GM12878 (cell line): ENCODE measurements at regions not wholly inside any gene's neighbourhood (a gene's known extent, or its start where the extent isn't known, plus 50 kb on each side); places are given as distances from the start of the nearest gene placed in this dataset.

Source experiments
- BRCA1 ChIP-seq: IDR thresholded peaks from 2 replicates; pipeline ENCODE4 v1.6.1; 2011; ENCODE audit warnings: low read depth, low read length, improper control_type of control experiment
- CBFB ChIP-seq: IDR thresholded peaks from 2 replicates; pipeline ENCODE4 v1.6.1; 2016; ENCODE audit warnings: antibody characterized with exemption, low read depth
- CHD1 ChIP-seq: IDR thresholded peaks from 2 replicates; pipeline ENCODE4 v1.6.1; 2012; ENCODE audit warnings: low read depth, low read length, improper control_type of control experiment
- ETV6 ChIP-seq, 2 experiments: fragments of 450-650 bp in 1 of 2; IDR thresholded peaks in 1 of 2; conservative IDR thresholded peaks in 1 of 2; 2 replicates each; pipeline ENCODE4 v1.6.1; 2014; ENCODE audit warnings: antibody characterized with exemption in 1 of 2, borderline replicate concordance in 1 of 2, low read depth in 1 of 2, mild to moderate bottlenecking in 1 of 2, moderate library complexity in 1 of 2
- FOS ChIP-seq: IDR thresholded peaks from 3 replicates; pipeline ENCODE4 v1.6.1; 2011; ENCODE audit warnings: borderline replicate concordance; ENCODE audit not compliant: insufficient read length; ENCODE audit errors: extremely low read depth
- FOXK2 ChIP-seq: fragments of 450-650 bp; IDR thresholded peaks from 2 replicates; pipeline ENCODE4 v1.6.1; 2017; ENCODE audit warnings: mild to moderate bottlenecking, moderate library complexity
- GATAD2B ChIP-seq: fragments of 450-650 bp; conservative IDR thresholded peaks from 2 replicates; pipeline ENCODE4 v1.6.1; 2017; ENCODE audit warnings: low read depth, mild to moderate bottlenecking, moderate library complexity
- IRF4 ChIP-seq: IDR thresholded peaks from 2 replicates; pipeline ENCODE4 v1.6.1; 2011; ENCODE audit warnings: low read depth, low read length
- PKNOX1 ChIP-seq: fragments of 450-650 bp; IDR thresholded peaks from 2 replicates; pipeline ENCODE4 v1.6.1; 2016; ENCODE audit warnings: mild to moderate bottlenecking
- POLR2A ChIP-seq: IDR thresholded peaks from 2 replicates; pipeline ENCODE4 v1.6.1; 2011; ENCODE audit warnings: low read depth, mild to moderate bottlenecking, low read length
- RBBP5 ChIP-seq: fragments of 200-600 bp; sonication (generic); conservative IDR thresholded peaks from 2 replicates; pipeline ENCODE4 v1.6.1; 2016
- ZNF274 ChIP-seq: IDR thresholded peaks from one replicate; pipeline ENCODE4 v1.8.0; 2011; ENCODE audit not compliant: insufficient read length, insufficient read depth
- ZNF687 ChIP-seq: fragments of 450-650 bp; IDR thresholded peaks from 2 replicates; pipeline ENCODE4 v1.6.1; 2017; ENCODE audit warnings: mild to moderate bottlenecking, moderate library complexity
- TF ChIP-seq, protein P1 (sequence below): IDR thresholded peaks from 2 replicates; pipeline ENCODE4 v1.6.1; 2012; ENCODE audit warnings: improper control_type of control experiment, low read depth, low read length; ENCODE audit not compliant: insufficient replicate concordance
- TF ChIP-seq, protein P2 (sequence below): fragments of 450-650 bp; IDR thresholded peaks from 2 replicates; pipeline ENCODE4 v1.6.1; 2017; ENCODE audit warnings: low read depth, mild to moderate bottlenecking, moderate library complexity

DNA sequence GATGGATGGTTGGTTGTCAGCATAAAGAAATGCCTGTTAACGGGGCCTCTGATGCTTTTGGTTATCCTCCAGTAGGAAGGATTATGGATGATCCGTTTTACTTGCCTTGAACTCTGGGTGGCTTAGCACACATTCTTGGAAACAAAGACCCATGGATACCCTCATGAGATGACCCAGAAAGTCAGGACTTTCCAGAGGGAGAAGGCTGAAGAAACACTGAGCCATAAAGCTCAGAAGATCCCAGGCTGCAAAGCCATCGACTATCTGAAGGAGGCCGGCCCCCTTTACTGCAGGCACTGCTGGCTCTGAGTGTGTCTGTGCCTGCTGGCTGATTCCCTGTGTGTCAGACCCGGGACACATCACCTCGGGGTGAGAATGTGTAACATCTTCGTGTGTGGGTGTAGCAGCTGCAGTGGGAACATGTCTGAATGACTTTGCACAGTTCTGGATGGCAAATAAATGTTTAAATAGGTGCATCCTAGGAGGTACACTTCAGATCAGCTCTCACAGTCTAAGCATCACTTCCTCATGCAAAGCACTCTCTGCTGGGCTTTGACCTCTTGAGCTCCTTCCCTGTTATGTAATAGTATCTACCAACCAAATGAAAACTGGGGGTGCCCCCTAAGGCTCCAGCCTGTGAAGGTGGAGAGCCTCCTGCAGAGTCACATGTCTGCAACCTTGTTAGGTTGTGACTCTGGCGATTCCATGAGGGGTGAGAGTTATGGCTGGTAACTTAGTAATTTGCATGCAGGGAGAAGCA is 1084.9 kb downstream of the TBC1D22A start (continued):
- TF ChIP-seq, protein P1, sequence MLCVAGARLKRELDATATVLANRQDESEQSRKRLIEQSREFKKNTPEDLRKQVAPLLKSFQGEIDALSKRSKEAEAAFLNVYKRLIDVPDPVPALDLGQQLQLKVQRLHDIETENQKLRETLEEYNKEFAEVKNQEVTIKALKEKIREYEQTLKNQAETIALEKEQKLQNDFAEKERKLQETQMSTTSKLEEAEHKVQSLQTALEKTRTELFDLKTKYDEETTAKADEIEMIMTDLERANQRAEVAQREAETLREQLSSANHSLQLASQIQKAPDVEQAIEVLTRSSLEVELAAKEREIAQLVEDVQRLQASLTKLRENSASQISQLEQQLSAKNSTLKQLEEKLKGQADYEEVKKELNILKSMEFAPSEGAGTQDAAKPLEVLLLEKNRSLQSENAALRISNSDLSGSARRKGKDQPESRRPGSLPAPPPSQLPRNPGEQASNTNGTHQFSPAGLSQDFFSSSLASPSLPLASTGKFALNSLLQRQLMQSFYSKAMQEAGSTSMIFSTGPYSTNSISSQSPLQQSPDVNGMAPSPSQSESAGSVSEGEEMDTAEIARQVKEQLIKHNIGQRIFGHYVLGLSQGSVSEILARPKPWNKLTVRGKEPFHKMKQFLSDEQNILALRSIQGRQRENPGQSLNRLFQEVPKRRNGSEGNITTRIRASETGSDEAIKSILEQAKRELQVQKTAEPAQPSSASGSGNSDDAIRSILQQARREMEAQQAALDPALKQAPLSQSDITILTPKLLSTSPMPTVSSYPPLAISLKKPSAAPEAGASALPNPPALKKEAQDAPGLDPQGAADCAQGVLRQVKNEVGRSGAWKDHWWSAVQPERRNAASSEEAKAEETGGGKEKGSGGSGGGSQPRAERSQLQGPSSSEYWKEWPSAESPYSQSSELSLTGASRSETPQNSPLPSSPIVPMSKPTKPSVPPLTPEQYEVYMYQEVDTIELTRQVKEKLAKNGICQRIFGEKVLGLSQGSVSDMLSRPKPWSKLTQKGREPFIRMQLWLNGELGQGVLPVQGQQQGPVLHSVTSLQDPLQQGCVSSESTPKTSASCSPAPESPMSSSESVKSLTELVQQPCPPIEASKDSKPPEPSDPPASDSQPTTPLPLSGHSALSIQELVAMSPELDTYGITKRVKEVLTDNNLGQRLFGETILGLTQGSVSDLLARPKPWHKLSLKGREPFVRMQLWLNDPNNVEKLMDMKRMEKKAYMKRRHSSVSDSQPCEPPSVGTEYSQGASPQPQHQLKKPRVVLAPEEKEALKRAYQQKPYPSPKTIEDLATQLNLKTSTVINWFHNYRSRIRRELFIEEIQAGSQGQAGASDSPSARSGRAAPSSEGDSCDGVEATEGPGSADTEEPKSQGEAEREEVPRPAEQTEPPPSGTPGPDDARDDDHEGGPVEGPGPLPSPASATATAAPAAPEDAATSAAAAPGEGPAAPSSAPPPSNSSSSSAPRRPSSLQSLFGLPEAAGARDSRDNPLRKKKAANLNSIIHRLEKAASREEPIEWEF = no peak
- TF ChIP-seq POLR2A (no peak), GATAD2B (no peak), FOXK2 (no peak), ZNF687 (no peak), BRCA1 (no peak), RBBP5 (no peak), IRF4 (no peak), CBFB (no peak), FOS (no peak), CHD1 (no peak), PKNOX1 (no peak), ETV6 (conservative IDR thresholded peaks at IDR 0.05 in 1 of 2, IDR thresholded peaks at IDR 0.05 in 1 of 2; ENCODE audit: borderline replicate concordance in 1 of 2, low read depth in 1 of 2) (no peak), ZNF274 (no peak)
- TF ChIP-seq, protein P2, sequence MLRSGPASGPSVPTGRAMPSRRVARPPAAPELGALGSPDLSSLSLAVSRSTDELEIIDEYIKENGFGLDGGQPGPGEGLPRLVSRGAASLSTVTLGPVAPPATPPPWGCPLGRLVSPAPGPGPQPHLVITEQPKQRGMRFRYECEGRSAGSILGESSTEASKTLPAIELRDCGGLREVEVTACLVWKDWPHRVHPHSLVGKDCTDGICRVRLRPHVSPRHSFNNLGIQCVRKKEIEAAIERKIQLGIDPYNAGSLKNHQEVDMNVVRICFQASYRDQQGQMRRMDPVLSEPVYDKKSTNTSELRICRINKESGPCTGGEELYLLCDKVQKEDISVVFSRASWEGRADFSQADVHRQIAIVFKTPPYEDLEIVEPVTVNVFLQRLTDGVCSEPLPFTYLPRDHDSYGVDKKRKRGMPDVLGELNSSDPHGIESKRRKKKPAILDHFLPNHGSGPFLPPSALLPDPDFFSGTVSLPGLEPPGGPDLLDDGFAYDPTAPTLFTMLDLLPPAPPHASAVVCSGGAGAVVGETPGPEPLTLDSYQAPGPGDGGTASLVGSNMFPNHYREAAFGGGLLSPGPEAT = no peak
- TF ChIP-seq, all 136 proteins: peak for 0
